LNCAP (cell line): ENCODE measurements at regions not wholly inside any gene's neighbourhood (a gene's known extent, or its start where the extent isn't known, plus 50 kb on each side); places are given as distances from the start of the nearest gene placed in this dataset.

Experiments
- CTCF ChIP-seq: fragments of 450-650 bp; IDR thresholded peaks from 2 replicates; pipeline ENCODE4 v1.5.1; 2017; ENCODE audit warnings: mild to moderate bottlenecking

- no peak for TF ChIP-seq CTCF
These were observed 497.2 kb upstream of the SYT4 start for GRCh38 chr18:43774497-43774896.

- no peak for TF ChIP-seq CTCF
These were observed 498.3 kb upstream of the SYT4 start for GRCh38 chr18:43775591-43775990.

DNA sequence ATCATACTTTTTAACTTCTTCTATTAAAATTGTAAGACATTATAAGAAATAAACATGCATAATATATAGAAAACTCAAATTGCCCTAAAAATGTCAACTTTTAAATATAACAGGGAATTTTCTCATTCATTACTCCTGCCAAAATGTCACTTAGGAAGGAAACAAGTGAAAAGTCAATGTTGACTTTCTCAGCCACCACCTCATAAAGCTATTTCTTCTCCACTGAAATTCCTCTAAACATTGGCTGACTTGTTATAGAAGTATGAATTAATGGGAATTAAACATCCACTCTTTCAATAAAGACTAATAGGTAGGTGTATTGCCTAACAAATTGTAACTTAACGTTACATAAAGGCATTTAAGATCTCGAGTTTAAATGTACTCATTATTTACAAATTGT lies 499.7 kb upstream of the SYT4 start:
- no peak for TF ChIP-seq CTCF

GRCh38 chr18:43777636-43778304 lies 500.5 kb upstream of the SYT4 start:
- no peak for TF ChIP-seq CTCF

DNA sequence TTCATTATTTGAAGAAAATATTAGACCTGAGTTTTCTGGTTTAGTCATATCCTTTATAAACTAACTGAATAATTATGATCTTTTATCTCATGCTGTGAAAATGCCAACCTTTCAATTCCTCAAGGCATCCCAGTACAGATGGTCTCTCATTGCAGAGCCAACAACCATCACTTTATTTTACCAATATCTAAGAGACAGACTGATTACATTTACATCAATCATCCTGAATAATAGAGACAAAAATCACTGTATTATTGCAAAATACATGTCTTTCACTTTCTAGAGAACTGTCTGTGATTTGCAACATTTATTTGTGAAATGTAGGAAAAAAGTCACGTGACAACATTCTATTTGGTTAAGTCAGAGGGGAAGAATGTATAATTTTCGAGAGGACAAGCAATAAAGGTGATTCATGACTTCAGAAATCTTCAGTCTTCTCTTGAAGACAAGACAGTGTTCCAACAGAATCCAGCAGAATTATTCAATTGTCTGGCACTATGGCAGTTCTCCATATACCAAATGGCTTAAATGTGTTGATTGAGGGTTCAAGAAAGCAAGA lies 503.6 kb upstream of the SYT4 start:
- no peak for TF ChIP-seq CTCF

- TF ChIP-seq CTCF = no peak
These were observed 507.9 kb upstream of the SYT4 start for GRCh38 chr18:43785158-43785557.

DNA sequence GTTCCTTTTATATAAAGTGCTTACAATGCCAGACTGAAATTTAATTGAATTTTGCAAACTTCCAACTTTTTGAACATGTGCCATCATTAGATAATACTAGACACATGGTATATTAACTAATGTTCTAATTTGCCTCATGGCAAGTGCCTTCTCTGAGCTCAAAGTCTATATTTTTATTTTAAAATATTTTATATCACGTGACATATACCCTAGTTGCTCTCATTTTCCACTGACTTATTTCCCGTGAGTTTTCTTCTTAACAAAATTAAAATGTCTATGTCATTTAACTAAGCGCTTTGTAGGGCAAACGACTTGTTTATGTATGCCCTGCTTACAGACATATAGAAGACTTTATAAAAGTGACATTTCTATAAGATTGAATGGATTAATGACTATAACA lies 509.6 kb upstream of the SYT4 start:
- TF ChIP-seq CTCF = no peak
